ENCODE measurements at regions not wholly inside any gene's neighbourhood (a gene's known extent, or its start where the extent isn't known, plus 50 kb on each side); places are given as distances from the start of the nearest gene placed in this dataset.

GRCh38 chr5:2472670-2473069, 278.8 kb downstream of the IRX2 start:
- TF ChIP-seq CTCF (IDR thresholded peaks at IDR 0.05; ENCODE audit: low read depth, low read length) (no peak), EZH2phosphoT487 (IDR thresholded peaks at IDR 0.05; ENCODE audit: low read depth) (no peak)

Data from OCI-LY3 (cell line).